K562 (cell line): ENCODE measurements at regions not wholly inside any gene's neighbourhood (a gene's known extent, or its start where the extent isn't known, plus 50 kb on each side); places are given as distances from the start of the nearest gene placed in this dataset.

Source experiments
- CREM ChIP-seq: IDR thresholded peaks from 2 replicates; pipeline ENCODE4 v1.6.1; 2014; ENCODE audit warnings: antibody characterized with exemption, low read depth
- ERF ChIP-seq: fragments of 450-650 bp; formaldehyde crosslinking; IDR thresholded peaks from 2 replicates; pipeline ENCODE4 v1.4.0; 2020; ENCODE audit warnings: mild to moderate bottlenecking, mixed read lengths
- FOXP1 ChIP-seq: sonication (generic); formaldehyde crosslinking; IDR thresholded peaks from 2 replicates; pipeline ENCODE4 v1.8.0; 2022; ENCODE audit warnings: mild to moderate bottlenecking, missing genetic modification reagents
- MXI1 ChIP-seq: IDR thresholded peaks from 2 replicates; pipeline ENCODE4 v1.6.1; 2011; ENCODE audit warnings: low read depth, mild to moderate bottlenecking, improper control_type of control experiment, low read length
- SLC30A9 ChIP-seq: fragments of 250-450 bp; sonication (Bioruptor Pico); IDR thresholded peaks from 2 replicates; pipeline ENCODE4 v1.8.0; 2022; ENCODE audit warnings: mild to moderate bottlenecking, moderate library complexity
- YY1 ChIP-seq, 3 experiments: IDR thresholded peaks; 2 replicates each; pipeline ENCODE4 v1.6.1; 2011; ENCODE audit warnings: low read length in 2 of 3, mild to moderate bottlenecking in 2 of 3, moderate library complexity in 2 of 3, borderline replicate concordance in 1 of 3, control low read depth in 1 of 3, low read depth in 1 of 3; ENCODE audit not compliant: insufficient read depth in 3 of 3, insufficient replicate concordance in 2 of 3, control insufficient read depth in 1 of 3, insufficient read length in 1 of 3; ENCODE audit errors: extremely low read depth in 1 of 3
- ZNF165 ChIP-seq: fragments of 250-450 bp; sonication (Bioruptor Pico); IDR thresholded peaks from 2 replicates; pipeline ENCODE4 v1.4.0; 2020; ENCODE audit warnings: borderline replicate concordance
- TF ChIP-seq, protein P1 (sequence below): fragments of 200-600 bp; sonication (generic); IDR thresholded peaks from one replicate; pipeline ENCODE4 v1.6.1; 2012; ENCODE audit warnings: mild to moderate bottlenecking, low read depth, low read length, inconsistent platforms
- TF ChIP-seq, protein P2 (sequence below): fragments of 450-650 bp; IDR thresholded peaks from 2 replicates; pipeline ENCODE4 v1.6.1; 2016; ENCODE audit warnings: mild to moderate bottlenecking
- TF ChIP-seq, protein P3 (sequence below): IDR thresholded peaks from 3 replicates; pipeline ENCODE4 v1.6.1; 2011; ENCODE audit warnings: borderline replicate concordance, mild to moderate bottlenecking; ENCODE audit not compliant: insufficient read length, insufficient read depth
- TF ChIP-seq, protein P4 (sequence below), 2 experiments: fragments of 450-650 bp; IDR thresholded peaks; 2 replicates each; pipeline ENCODE4 v1.6.1; 2016

DNA sequence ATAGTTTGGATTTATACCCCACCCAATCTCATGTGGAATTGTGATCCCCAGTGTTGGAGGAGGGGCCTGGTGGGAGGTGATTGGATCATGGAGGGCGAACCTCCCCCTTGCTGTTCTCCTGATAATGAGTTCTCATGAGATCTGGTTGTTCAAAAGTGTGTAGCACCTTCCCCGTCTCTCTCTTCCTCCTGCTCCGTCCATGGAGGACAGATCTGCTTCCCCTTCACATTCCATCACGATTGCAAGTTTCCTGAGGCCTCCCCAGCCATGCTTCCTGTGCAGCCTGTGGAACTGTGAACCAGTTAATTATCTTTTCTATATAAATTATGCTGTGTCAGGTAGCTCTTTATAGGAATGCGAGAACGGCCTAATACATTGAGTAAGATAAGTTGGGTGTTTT lies 518.8 kb upstream of the LCORL start (continued):
- TF ChIP-seq, protein P1, sequence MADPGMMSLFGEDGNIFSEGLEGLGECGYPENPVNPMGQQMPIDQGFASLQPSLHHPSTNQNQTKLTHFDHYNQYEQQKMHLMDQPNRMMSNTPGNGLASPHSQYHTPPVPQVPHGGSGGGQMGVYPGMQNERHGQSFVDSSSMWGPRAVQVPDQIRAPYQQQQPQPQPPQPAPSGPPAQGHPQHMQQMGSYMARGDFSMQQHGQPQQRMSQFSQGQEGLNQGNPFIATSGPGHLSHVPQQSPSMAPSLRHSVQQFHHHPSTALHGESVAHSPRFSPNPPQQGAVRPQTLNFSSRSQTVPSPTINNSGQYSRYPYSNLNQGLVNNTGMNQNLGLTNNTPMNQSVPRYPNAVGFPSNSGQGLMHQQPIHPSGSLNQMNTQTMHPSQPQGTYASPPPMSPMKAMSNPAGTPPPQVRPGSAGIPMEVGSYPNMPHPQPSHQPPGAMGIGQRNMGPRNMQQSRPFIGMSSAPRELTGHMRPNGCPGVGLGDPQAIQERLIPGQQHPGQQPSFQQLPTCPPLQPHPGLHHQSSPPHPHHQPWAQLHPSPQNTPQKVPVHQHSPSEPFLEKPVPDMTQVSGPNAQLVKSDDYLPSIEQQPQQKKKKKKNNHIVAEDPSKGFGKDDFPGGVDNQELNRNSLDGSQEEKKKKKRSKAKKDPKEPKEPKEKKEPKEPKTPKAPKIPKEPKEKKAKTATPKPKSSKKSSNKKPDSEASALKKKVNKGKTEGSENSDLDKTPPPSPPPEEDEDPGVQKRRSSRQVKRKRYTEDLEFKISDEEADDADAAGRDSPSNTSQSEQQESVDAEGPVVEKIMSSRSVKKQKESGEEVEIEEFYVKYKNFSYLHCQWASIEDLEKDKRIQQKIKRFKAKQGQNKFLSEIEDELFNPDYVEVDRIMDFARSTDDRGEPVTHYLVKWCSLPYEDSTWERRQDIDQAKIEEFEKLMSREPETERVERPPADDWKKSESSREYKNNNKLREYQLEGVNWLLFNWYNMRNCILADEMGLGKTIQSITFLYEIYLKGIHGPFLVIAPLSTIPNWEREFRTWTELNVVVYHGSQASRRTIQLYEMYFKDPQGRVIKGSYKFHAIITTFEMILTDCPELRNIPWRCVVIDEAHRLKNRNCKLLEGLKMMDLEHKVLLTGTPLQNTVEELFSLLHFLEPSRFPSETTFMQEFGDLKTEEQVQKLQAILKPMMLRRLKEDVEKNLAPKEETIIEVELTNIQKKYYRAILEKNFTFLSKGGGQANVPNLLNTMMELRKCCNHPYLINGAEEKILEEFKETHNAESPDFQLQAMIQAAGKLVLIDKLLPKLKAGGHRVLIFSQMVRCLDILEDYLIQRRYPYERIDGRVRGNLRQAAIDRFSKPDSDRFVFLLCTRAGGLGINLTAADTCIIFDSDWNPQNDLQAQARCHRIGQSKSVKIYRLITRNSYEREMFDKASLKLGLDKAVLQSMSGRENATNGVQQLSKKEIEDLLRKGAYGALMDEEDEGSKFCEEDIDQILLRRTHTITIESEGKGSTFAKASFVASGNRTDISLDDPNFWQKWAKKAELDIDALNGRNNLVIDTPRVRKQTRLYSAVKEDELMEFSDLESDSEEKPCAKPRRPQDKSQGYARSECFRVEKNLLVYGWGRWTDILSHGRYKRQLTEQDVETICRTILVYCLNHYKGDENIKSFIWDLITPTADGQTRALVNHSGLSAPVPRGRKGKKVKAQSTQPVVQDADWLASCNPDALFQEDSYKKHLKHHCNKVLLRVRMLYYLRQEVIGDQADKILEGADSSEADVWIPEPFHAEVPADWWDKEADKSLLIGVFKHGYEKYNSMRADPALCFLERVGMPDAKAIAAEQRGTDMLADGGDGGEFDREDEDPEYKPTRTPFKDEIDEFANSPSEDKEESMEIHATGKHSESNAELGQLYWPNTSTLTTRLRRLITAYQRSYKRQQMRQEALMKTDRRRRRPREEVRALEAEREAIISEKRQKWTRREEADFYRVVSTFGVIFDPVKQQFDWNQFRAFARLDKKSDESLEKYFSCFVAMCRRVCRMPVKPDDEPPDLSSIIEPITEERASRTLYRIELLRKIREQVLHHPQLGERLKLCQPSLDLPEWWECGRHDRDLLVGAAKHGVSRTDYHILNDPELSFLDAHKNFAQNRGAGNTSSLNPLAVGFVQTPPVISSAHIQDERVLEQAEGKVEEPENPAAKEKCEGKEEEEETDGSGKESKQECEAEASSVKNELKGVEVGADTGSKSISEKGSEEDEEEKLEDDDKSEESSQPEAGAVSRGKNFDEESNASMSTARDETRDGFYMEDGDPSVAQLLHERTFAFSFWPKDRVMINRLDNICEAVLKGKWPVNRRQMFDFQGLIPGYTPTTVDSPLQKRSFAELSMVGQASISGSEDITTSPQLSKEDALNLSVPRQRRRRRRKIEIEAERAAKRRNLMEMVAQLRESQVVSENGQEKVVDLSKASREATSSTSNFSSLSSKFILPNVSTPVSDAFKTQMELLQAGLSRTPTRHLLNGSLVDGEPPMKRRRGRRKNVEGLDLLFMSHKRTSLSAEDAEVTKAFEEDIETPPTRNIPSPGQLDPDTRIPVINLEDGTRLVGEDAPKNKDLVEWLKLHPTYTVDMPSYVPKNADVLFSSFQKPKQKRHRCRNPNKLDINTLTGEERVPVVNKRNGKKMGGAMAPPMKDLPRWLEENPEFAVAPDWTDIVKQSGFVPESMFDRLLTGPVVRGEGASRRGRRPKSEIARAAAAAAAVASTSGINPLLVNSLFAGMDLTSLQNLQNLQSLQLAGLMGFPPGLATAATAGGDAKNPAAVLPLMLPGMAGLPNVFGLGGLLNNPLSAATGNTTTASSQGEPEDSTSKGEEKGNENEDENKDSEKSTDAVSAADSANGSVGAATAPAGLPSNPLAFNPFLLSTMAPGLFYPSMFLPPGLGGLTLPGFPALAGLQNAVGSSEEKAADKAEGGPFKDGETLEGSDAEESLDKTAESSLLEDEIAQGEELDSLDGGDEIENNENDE = no peak
- TF ChIP-seq ZNF165 (CRISPR knock-in tag) = no peak
- TF ChIP-seq, protein P2, sequence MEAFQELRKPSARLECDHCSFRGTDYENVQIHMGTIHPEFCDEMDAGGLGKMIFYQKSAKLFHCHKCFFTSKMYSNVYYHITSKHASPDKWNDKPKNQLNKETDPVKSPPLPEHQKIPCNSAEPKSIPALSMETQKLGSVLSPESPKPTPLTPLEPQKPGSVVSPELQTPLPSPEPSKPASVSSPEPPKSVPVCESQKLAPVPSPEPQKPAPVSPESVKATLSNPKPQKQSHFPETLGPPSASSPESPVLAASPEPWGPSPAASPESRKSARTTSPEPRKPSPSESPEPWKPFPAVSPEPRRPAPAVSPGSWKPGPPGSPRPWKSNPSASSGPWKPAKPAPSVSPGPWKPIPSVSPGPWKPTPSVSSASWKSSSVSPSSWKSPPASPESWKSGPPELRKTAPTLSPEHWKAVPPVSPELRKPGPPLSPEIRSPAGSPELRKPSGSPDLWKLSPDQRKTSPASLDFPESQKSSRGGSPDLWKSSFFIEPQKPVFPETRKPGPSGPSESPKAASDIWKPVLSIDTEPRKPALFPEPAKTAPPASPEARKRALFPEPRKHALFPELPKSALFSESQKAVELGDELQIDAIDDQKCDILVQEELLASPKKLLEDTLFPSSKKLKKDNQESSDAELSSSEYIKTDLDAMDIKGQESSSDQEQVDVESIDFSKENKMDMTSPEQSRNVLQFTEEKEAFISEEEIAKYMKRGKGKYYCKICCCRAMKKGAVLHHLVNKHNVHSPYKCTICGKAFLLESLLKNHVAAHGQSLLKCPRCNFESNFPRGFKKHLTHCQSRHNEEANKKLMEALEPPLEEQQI = no peak
- no peak for TF ChIP-seq CREM
- no peak for TF ChIP-seq ERF (CRISPR knock-in tag)
- TF ChIP-seq YY1 (IDR thresholded peaks at IDR 0.05; ENCODE audit: borderline replicate concordance in 1 of 3, control insufficient read depth in 1 of 3, extremely low read depth in 1 of 3, insufficient read depth in 3 of 3, insufficient read length in 1 of 3, insufficient replicate concordance in 2 of 3, low read depth in 1 of 3, low read length in 2 of 3) = no peak
- no peak for TF ChIP-seq MXI1
- no peak for TF ChIP-seq SLC30A9 (CRISPR knock-in tag)
- TF ChIP-seq FOXP1 (CRISPR knock-in tag) = no peak
- TF ChIP-seq, protein P3, sequence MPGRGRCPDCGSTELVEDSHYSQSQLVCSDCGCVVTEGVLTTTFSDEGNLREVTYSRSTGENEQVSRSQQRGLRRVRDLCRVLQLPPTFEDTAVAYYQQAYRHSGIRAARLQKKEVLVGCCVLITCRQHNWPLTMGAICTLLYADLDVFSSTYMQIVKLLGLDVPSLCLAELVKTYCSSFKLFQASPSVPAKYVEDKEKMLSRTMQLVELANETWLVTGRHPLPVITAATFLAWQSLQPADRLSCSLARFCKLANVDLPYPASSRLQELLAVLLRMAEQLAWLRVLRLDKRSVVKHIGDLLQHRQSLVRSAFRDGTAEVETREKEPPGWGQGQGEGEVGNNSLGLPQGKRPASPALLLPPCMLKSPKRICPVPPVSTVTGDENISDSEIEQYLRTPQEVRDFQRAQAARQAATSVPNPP = no peak
- TF ChIP-seq, protein P4, sequence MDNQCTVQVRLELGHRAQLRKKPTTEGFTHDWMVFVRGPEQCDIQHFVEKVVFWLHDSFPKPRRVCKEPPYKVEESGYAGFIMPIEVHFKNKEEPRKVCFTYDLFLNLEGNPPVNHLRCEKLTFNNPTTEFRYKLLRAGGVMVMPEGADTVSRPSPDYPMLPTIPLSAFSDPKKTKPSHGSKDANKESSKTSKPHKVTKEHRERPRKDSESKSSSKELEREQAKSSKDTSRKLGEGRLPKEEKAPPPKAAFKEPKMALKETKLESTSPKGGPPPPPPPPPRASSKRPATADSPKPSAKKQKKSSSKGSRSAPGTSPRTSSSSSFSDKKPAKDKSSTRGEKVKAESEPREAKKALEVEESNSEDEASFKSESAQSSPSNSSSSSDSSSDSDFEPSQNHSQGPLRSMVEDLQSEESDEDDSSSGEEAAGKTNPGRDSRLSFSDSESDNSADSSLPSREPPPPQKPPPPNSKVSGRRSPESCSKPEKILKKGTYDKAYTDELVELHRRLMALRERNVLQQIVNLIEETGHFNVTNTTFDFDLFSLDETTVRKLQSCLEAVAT (IDR thresholded peaks at IDR 0.05) = no peak
